A172 (cell line): ENCODE measurements at regions not wholly inside any gene's neighbourhood (a gene's known extent, or its start where the extent isn't known, plus 50 kb on each side); places are given as distances from the start of the nearest gene placed in this dataset.

ENCODE experiments used
- DNase-seq: peaks from one replicate; pipeline ENCODE4 v3.0.0-alpha.2; 2015; ENCODE audit warnings: low spot score

- no peak for DNase-seq
These were observed 154.1 kb upstream of the CDH5 start for GRCh38 chr16:66212428-66212827.

DNA sequence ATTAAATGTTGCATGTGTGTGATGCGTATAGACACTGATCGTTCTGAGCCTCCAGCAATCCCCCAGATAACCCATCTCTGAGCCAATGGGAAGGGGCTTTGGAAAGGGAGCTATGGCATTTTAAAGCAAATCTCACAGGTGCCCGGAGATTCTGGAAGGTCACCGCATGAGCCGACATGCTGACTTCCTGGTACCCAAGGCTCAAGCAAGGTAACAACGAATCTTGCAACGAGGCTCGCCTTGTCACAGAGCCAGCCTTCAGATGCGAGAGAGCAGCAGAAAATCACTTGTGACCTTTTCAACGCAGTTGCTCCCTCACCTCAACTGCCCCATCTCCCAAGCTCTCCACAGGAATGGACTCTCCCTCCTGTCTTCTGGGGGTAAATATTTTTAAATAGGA is 154.8 kb upstream of the CDH5 start:
- DNase-seq = no peak

GRCh38 chr16:66207883-66208265 is 158.6 kb upstream of the CDH5 start:
- no peak for DNase-seq

GRCh38 chr16:66207139-66207882 is 159.2 kb upstream of the CDH5 start:
- no peak for DNase-seq

- no peak for DNase-seq
These were observed 160.1 kb upstream of the CDH5 start for GRCh38 chr16:66206363-66206762.

GRCh38 chr16:66205287-66206231 is 160.9 kb upstream of the CDH5 start:
- no peak for DNase-seq

- no peak for DNase-seq
These were observed 161.7 kb upstream of the CDH5 start for GRCh38 chr16:66204756-66205155.

DNA sequence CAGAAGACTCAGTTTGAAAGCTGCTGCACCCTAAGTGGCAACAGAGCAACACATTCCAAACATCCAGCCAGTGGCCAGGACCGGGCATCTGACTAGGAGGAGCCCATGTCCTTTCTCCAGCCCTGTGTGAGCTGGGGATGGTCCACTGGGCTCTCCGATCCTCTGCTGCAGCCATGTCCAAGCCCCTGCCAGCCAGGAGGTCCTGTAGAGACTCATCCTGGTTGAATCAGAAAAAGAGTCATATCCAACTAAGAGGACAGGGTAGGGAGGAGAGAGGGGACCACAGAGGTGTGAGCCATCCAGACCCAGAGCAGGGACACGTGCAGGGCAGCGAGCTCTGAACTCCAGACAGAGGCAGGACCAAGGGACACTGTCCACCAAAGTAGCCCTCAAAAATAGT is 163.0 kb upstream of the CDH5 start:
- no peak for DNase-seq

DNA sequence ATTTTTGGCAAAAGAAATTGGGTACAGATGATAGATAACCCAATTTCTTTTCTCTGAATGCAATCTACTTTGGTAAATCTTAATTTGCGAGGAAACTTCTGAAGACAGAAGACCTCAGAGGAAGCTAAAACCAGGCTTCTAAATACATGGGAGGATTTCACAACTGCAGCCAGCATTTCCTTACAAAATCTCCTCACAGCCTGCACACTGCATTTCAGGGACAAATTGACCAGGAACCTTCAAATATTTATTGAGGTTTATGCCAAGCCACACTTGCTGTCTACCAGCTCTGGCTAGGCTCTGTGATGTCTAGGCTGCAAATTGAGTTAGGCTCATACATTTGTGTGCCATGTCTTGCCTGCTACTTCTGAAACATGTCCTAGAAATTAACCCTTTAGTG is 167.3 kb upstream of the CDH5 start:
- DNase-seq = no peak

DNA sequence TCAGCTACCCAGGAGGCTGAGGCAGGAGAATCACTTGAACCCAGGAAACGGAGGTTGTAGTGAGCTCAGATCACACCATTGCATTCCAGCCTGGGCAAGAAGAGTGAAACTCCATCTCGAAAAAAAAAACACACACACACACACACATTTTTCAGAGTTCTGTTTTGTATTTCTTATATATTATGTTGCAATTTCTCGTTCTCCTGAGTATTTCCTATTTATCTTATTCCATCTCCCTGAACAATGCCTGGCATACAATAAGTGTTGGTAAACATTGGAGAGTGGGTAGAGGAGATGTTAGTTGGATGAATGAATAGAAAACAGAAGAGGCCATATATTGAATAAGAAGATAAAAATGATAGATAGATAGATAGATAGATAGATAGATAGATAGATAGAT is 167.8 kb upstream of the CDH5 start:
- no peak for DNase-seq

- no peak for DNase-seq
These were observed 168.7 kb upstream of the CDH5 start for GRCh38 chr16:66197668-66198278.

DNA sequence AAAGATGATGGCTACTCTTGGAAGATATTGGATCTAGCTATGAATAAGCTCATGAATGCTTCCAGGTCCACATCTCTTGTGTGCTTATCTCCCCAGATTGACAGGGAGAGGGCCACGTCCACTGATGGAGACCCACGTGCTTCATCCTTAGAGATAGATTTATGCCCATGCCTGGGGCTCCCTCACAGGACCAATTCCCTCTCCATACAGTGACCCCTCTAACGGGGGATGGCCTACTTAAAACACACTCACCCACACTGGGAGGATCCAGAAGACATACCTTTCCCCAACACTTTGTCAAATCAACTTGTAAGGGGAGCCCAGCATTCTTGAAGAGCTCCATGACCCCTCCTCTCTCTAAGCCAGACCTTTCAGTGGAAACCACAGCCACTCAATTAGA is 169.7 kb upstream of the CDH5 start:
- DNase-seq = no peak

GRCh38 chr16:66194866-66195265 is 171.6 kb upstream of the CDH5 start:
- no peak for DNase-seq

DNA sequence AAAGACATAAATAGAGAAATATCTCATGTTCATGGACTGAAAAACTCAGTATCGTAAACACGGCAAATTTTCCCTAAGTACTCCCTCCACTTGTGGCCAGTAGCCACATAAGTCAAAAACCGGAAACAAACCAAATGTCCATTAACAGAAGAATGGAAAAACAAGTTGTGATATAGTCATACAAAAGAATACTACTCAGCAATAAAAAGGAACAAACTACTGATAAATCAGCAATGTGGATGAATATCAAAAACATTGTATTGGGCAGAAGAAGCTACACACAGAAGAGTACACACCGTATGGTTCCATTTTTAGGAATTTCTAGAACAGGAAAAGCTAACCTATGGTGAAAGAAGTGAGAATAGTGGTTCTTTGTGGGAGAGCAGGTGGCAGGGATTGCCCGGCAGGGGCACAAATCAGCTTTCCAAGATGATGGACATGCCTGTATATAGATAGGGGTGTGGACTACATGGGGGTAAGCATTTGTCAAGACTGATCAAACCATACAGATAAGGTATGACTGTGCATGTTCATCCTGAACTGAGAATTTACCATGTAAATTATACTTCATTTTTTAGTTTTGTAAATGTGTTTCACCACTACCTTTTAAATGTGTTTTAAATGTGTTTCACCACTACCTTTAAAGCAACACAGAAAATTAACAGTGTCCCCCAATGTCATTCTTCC is 172.8 kb upstream of the CDH5 start:
- no peak for DNase-seq

GRCh38 chr16:66190411-66190810 is 176.1 kb upstream of the CDH5 start:
- no peak for DNase-seq

- peak; percentile 85 for DNase-seq
These were observed 176.5 kb upstream of the CDH5 start for GRCh38 chr16:66189951-66190350.

- DNase-seq = no peak
These were observed 177.4 kb upstream of the CDH5 start for GRCh38 chr16:66188917-66189725.

DNA sequence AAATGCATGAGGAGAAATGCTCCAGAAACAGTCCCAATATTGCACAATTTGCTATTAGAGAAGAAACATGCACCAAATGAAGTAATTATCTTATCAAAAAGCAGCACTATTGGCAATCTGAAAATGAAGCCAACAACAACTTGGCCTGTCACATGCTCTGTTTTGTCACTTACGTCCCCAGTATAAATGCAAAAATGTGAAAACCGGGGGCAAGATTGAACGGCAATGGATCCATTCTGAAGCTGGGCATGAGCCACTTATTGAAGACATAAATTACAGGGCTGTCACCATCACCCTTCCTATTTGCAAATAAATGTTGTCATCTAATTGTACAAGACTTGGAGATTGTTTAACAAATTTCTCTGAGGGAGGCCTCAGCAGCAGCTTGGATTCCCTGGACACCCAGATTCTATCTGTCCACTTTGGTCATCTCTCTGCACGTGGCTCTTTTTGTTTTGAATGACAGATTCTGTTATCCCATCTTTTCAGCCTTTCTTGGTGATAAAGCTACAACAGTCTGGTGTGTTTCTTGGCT is 180.2 kb upstream of the CDH5 start:
- DNase-seq = no peak

DNA sequence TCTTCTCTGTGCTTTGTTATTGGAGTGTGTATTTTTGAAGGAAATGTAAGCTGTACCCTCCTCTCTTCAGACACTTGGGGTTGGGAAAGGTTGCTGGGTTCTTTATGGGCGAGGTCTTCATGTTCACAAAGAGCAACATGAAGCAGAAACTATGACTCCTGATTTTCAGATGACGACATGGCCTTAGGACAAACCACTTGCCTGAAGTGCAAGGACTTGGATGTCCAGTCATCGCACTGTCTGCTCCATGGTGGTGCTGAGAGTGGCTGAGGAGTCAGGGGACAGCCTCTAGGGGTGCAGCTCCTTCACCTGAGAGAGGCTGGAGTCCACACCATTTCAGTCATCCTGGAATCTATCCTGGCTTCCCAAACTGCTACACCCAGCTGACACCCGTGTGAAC is 183.9 kb upstream of the CDH5 start:
- DNase-seq = no peak

GRCh38 chr16:66176731-66177130 is 189.8 kb upstream of the CDH5 start:
- DNase-seq = no peak

GRCh38 chr16:66176111-66176510 is 190.4 kb upstream of the CDH5 start:
- DNase-seq = no peak
